ENCODE measurements at regions not wholly inside any gene's neighbourhood (a gene's known extent, or its start where the extent isn't known, plus 50 kb on each side); places are given as distances from the start of the nearest gene placed in this dataset.

DNA sequence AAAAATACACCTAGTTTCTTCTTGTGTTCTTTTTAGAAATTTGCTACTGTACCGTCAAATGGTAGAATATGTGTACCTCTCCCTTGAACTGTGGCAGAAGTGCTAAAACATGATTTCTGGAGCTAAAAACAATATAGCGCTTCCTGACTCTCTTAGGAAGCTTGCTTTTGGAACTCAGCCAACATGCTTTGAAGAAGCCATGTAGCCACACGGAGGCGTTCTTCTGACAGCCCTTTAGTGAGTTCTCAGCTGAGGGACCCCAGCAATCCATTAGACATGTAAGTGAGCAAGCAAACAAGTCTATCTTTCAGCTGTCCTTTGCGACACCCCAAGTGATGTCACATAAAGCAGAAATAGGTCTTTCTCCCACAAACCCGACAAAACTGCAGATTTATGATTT is 917.0 kb downstream of the CDH9 start:
- TF ChIP-seq, protein P1, sequence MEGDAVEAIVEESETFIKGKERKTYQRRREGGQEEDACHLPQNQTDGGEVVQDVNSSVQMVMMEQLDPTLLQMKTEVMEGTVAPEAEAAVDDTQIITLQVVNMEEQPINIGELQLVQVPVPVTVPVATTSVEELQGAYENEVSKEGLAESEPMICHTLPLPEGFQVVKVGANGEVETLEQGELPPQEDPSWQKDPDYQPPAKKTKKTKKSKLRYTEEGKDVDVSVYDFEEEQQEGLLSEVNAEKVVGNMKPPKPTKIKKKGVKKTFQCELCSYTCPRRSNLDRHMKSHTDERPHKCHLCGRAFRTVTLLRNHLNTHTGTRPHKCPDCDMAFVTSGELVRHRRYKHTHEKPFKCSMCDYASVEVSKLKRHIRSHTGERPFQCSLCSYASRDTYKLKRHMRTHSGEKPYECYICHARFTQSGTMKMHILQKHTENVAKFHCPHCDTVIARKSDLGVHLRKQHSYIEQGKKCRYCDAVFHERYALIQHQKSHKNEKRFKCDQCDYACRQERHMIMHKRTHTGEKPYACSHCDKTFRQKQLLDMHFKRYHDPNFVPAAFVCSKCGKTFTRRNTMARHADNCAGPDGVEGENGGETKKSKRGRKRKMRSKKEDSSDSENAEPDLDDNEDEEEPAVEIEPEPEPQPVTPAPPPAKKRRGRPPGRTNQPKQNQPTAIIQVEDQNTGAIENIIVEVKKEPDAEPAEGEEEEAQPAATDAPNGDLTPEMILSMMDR (IDR thresholded peaks at IDR 0.05; ENCODE audit: insufficient read depth, low read depth, low read length): no peak
- no peak for TF ChIP-seq EZH2 (IDR thresholded peaks at IDR 0.05; ENCODE audit: insufficient read depth, low read length)

Data from astrocyte (in vitro differentiated cells and primary cell).